CD4-positive, alpha-beta T cell treated with Interleukin-12 subunit alpha and Interleukin-12 subunit beta, for 1 hour (primary cell): ENCODE measurements at regions not wholly inside any gene's neighbourhood (a gene's known extent, or its start where the extent isn't known, plus 50 kb on each side); places are given as distances from the start of the nearest gene placed in this dataset.
"Not testable (repeated sequence)": the region's sequence is repeated elsewhere in the genome, so short reads cannot be mapped to it uniquely, and the experiment has no call there.

ENCODE experiments used
- DNase-seq: peaks from one replicate; pipeline ENCODE4 v3.0.0-alpha.2; 2020

GRCh38 chr2:146994246-146994645, 850.6 kb upstream of the ACVR2A start:
- DNase-seq, result no peak

DNA sequence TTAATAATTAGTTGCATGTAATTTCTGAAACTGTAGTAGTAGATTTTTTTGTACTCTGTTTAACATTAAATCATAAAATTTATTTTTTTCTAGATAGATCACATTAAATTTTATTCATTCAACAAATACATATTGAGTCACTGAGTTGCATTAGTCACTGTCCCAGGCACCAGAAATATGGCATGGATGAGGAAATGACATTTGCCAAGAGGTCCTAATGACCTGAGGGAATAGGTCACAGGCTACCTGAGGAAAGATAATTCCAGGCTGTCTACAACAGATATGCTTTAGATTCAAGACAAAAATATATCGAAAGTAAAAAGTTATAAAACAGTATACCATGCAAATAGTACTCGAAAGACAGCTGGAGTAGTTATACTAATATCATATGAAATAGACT, 852.4 kb upstream of the ACVR2A start:
- DNase-seq, result no peak

DNA sequence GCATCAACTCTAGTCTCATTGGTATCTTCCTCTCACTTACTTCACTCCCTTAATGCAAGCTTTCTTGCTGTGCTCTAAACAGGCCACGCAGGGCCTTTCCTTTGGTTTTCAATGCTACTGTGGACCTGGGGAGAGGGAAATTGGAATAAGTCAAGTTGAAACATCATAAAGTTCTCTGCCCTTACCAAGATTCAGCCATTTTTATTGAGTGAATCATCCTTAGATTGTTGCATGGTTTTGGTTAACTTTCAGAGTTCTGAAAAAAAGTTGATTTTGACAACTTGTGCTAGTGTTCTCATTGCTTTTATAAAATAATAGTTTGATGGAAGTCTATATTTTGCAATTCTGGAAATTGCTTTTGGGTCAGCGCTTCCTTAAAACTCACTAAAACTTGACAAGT, 852.8 kb upstream of the ACVR2A start:
- DNase-seq, result no peak

GRCh38 chr2:146990311-146991054, 854.3 kb upstream of the ACVR2A start:
- DNase-seq, result no peak

GRCh38 chr2:146989741-146990140, 855.1 kb upstream of the ACVR2A start:
- no peak for DNase-seq

GRCh38 chr2:146987996-146988395, 856.8 kb upstream of the ACVR2A start:
- no peak for DNase-seq

DNA sequence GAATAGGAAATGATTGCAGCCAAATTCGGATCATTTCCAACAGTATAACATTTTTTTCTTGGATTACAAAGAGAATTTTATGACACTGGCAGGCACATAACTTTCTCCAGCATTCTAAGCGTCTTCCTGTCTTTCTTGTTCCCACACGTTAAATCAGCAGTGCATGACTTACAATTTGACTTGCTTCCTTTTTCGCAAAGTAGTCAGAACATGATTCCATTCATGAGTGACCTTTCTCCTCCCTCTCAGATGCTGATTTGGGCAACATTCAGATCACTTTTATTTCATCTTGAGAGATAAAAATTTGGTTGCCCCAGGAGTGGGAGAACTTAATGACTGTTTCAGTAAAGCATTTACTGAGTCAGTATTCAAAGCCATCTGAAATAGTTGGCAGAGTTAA, 858.7 kb upstream of the ACVR2A start:
- no peak for DNase-seq

GRCh38 chr2:146985753-146986152, 859.1 kb upstream of the ACVR2A start:
- no peak for DNase-seq

DNA sequence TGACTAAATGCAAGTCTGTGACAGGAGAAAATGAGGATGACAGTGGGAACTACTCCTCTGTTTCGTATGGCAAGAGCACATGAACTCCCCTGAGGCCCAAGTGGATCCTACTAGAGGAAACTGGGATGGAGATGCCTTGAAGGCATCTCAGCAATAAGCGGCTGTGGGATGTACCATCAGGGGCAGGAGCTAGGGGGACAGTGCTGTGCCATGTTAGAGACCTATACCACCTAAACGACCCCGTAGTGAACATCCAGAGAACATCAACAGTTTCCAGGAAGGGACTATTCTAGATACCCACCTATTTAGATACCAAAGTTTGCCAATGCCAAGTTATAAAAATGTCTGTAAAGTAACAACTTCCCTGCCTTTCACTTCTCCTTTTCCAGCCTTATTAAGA, 860.8 kb upstream of the ACVR2A start:
- no peak for DNase-seq

DNA sequence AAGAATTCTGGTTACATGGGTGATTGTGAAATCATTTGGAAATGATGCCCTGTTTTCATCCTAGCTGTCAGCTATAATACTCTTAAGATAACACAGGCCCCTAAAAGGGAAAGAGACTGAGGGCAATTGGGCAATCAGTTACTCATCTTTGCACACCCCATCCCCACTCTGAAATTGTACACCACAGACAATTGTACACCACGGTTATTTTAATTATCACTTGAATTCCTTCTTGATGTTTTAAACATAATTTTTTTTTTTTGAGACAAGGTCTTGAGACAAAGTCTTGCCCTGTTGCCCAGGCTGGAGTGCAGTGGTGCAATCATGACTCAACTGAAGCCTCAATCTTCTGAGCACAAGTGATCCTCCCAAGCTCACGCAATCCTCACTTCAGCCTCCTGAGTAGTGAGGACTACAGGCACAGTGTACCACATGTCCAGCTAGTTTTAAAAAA, 862.4 kb upstream of the ACVR2A start:
- no peak for DNase-seq

DNA sequence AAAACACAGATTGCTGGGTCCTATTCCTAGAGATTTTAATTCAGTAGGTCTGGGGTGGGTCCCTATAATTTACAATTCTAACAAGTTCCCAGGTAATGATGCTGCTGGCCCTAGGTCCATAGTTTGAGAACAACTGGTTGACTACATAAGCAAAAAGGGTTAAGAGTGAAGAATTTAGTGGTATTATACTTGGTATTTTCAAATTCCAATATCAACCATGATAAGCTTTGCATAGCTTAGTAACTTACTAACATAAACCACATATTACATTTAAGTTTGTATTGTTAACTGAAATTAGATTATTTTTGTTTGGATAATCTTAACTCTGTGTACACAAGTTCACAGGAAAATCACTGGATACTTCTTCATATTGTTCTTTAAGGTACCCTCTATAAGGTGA, 862.9 kb upstream of the ACVR2A start:
- no peak for DNase-seq

DNA sequence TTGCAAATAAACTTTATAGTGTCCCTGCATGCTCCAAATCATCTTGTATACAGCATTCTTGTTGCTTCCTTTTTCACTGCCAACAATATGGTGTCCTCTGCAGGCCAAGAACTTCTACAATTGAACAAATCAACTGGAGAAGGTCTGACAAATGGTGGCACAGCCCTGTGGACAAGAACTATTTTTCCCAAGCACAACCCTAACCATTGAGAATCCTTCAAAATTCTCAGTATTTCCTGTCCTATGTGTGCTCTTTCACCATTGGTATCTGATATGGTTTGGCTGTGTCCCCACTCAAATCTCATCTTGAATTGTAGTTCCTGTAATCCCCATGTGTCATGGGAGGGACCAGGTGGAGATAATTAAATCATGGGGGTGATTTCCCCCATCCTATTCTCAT, 865.1 kb upstream of the ACVR2A start:
- DNase-seq, result no peak

- no peak for DNase-seq
These were observed 866.0 kb upstream of the ACVR2A start for GRCh38 chr2:146978577-146979555.

- not testable (repeated sequence) for DNase-seq
These were observed 873.8 kb upstream of the ACVR2A start for GRCh38 chr2:146970981-146971380.

- DNase-seq, result not testable (repeated sequence)
These were observed 875.1 kb upstream of the ACVR2A start for GRCh38 chr2:146969703-146970102.

DNA sequence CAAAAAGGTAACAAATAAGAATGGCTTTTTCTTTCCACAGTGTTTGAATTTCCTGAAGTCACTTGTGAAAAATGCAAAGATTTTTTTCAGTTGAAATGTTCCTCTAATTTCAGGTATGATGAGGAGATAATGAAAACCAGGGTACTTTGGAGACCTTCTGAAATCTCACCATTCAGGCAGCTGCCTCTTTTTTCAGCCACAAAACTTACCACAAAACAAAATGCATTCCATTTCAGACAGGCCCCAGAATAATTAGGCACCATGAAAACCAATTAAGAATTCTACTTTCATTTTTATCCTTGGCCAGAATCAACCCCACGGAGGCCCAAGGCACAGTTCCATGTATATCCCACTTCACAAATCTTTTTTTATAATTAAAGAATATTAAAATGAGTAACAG, 880.3 kb upstream of the ACVR2A start:
- no peak for DNase-seq

GRCh38 chr2:146954544-146954943, 890.3 kb upstream of the ACVR2A start:
- no peak for DNase-seq

DNA sequence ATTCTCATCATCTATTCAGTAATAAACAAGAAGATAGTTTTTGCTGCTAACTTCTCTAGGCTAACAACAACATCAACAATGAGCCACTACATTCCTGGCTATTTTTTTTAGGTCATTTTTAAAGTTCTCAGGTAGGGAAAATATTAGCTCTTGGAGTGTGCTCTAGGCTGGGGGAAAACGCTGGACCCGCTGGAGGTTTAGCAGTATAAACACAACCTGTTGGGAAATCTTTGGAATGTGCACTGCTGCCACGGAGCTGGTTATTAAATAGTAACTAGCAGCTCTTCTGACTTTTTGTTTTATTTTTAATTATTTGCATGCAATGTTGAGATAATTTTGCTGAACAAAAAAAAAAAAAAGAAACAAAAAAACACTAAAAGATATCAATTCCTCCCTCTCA, 892.1 kb upstream of the ACVR2A start:
- no peak for DNase-seq

DNA sequence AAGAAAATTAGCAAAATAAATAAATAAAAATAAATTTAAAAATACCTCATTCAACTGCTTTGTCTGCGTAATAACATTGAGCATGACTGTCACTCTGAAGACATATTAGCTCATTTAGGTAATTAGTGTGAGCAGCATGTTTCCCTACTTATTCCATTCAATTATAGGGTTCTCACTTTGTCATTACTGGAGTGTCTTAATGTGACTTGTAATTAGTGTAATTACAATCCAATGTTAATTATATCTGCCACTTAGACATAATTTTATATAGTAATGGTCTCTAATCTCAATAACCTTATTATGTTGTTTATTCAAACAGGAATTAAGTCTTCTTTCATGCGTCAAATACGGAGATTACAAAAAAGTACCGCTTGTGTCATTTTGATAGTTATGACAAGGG, 893.9 kb upstream of the ACVR2A start:
- DNase-seq, result no peak

DNA sequence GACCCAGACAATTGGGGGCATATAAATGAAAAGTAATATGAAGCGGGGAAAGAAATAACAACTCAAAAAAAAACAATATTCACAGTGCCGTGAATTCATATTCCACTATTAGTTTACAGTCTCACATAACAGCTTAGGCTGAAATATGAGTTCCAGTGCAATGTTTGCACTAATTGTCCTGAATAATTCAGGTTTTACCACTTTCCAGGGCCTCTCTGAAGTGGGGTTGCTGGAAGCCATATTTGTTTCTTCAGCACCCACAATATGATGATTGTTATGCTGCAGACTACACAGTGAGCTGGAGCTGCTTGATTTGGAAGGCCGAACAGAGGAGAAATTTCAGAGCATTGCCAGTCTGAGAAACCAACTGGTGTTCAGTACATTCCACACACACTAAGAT, 894.5 kb upstream of the ACVR2A start:
- DNase-seq, result no peak

- no peak for DNase-seq
These were observed 895.4 kb upstream of the ACVR2A start for GRCh38 chr2:146949400-146949799.

- no peak for DNase-seq
These were observed 900.2 kb upstream of the ACVR2A start for GRCh38 chr2:146944601-146945000.

DNA sequence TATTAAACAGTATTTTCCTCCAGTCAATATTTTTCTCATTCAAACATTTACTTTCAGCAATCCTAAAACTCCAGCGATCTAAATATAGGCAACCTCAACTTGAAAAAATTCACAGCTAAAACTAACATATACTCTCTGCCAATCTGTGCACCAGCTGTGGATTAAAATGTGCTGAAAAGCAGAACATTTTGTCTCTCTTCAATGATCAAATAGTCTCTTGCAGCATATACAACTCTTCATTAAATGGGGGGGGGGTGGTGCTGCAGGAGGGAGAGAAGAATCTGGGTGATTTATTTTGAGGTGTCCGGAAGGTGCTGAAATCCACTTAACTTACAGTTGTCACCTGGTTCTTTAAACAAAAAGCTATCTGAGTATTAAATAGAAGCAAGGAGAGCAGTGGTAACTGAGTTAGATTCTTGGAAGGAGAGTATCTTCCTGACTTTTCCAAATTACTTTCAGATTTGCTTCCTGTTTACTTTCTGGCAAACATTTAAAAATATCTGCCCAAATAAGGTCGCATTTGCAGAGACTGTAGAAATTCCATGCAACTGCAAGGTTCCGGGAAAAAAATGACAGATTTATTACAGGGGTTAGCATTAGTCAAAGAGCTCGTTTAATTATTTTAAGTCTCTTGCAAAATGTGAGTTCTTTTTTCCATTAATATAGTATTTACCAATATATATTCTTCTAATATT, 904.7 kb upstream of the ACVR2A start:
- DNase-seq, result no peak
